ENCODE measurements at regions not wholly inside any gene's neighbourhood (a gene's known extent, or its start where the extent isn't known, plus 50 kb on each side); places are given as distances from the start of the nearest gene placed in this dataset.
"Not testable (repeated sequence)": the region's sequence is repeated elsewhere in the genome, so short reads cannot be mapped to it uniquely, and the experiment has no call there.

DNA sequence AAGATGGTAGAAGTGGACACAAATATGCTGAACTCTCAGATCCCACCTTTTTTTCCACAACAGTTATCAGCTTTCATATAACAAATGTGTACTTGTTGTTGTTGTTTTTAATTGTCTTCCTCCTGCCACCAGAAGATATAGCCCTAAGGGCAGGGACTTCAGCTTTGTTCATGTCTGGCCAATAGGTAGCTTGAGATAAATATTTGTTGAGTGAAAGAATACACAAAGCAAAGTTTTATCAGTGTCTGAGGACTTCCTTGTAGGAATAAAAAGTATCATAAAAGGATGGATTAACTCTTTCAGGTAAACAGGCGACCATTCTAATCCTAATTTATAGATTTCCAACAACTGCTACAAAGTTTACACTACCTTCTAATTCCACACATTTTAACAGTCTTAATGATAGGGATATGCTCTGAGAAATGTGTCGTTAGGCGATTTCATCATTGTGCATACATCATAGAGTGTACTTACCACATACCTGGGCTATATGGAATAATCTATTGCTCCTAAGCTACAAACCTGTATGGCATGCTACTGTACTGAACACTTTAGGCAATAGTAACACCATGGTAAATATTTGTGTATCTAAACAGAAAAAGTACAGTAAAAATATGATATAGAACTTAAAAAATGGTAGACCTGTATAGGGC, 186.1 kb downstream of the ATOH1 start:
- Histone ChIP-seq H3K4me3 (ENCODE audit: low read depth, low read length) (no peak overlapping the region), H3K36me3 (no peaks in the 10 kb centered on the region), H3K9me3 (ENCODE audit: severe bottlenecking) (no peaks in the 10 kb centered on the region), H3K27me3 (ENCODE audit: insufficient read depth, low read depth, severe bottlenecking) (no peaks in the 10 kb centered on the region), H3K27ac (no peak overlapping the region)
- DNase-seq, result no peak
- TF ChIP-seq, protein P1, sequence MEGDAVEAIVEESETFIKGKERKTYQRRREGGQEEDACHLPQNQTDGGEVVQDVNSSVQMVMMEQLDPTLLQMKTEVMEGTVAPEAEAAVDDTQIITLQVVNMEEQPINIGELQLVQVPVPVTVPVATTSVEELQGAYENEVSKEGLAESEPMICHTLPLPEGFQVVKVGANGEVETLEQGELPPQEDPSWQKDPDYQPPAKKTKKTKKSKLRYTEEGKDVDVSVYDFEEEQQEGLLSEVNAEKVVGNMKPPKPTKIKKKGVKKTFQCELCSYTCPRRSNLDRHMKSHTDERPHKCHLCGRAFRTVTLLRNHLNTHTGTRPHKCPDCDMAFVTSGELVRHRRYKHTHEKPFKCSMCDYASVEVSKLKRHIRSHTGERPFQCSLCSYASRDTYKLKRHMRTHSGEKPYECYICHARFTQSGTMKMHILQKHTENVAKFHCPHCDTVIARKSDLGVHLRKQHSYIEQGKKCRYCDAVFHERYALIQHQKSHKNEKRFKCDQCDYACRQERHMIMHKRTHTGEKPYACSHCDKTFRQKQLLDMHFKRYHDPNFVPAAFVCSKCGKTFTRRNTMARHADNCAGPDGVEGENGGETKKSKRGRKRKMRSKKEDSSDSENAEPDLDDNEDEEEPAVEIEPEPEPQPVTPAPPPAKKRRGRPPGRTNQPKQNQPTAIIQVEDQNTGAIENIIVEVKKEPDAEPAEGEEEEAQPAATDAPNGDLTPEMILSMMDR (IDR thresholded peaks at IDR 0.05; ENCODE audit: low read depth, low read length), result no peak

DNA sequence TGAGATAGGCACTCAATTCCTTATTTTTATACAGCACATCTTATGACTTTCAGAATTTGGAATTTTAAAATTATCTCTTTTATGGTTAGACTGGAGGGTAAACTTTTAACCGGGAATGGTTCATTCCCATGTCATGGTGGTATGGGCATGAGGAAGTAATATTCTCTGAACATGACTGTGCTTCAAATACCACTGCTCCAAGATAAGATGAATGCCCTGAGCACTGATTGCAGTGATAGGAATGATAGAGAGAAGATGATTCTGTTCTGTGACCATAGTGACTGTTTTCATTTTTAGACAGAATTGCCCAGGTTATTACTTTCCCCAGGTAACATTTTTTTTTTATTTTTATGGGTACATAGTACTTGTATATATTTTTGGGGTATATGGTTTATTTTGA, 187.4 kb downstream of the ATOH1 start:
- no peak overlapping the region for H3K27ac ChIP-seq
- DNase-seq, result no peak
- H3K9me3 ChIP-seq (ENCODE audit: severe bottlenecking), result no peaks in the 10 kb centered on the region
- no peaks in the 10 kb centered on the region for H3K36me3 ChIP-seq
- H3K4me3 ChIP-seq (ENCODE audit: low read depth, low read length), result no peak overlapping the region
- TF ChIP-seq, protein P1 (IDR thresholded peaks at IDR 0.05; ENCODE audit: low read depth, low read length), result no peak
- no peaks in the 10 kb centered on the region for H3K27me3 ChIP-seq (ENCODE audit: insufficient read depth, low read depth, severe bottlenecking)

DNA sequence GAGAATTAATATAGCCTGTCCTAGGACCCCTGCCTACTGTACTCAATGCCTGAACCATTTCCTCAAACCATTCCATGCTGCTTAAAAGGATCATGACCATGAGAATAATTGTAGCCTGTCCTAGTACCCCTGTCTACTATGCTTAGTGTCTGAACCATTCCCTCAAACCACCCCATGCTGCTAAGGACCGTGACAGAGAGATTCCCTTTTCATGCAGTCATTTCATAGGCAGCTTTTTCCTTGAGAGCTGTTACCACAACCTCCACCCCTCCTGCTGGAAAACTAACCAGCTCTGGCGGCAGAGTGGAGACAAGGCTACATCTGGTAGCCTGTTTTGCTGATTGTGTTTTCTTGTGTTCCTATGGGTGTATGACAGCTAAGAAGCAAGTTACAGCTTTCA, 174.9 kb upstream of the SMARCAD1 start:
- Histone ChIP-seq H3K27ac (no peak overlapping the region), H3K4me3 (ENCODE audit: low read depth, low read length) (no peak overlapping the region), H3K9me3 (ENCODE audit: severe bottlenecking) (no peaks in the 10 kb centered on the region), H3K27me3 (ENCODE audit: insufficient read depth, low read depth, severe bottlenecking) (no peaks in the 10 kb centered on the region), H3K36me3 (no peaks in the 10 kb centered on the region)
- TF ChIP-seq, protein P1 (IDR thresholded peaks at IDR 0.05; ENCODE audit: low read depth, low read length), result no peak
- no peak for DNase-seq

DNA sequence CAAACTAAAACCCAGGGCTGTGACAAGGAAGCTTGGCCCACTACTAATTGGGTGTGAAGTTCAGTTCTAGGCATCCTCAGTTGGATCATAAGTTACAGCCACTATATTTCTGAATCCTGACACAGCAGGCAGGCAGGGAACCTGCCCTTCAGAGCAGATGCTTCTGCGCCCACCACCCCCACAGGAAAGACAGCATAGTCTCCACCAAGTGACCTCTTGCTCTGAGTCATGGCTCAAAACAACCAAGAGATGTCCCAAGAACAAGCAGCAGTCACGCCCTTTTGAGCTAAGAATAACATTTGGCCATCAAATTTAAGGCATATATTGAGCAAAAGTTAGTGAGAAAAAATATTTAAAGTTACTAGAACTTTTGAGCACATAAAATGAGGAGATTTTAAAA, 170.7 kb upstream of the SMARCAD1 start:
- TF ChIP-seq, protein P1 (IDR thresholded peaks at IDR 0.05; ENCODE audit: low read depth, low read length), result no peak
- no peak for DNase-seq
- H3K27me3 ChIP-seq (ENCODE audit: insufficient read depth, low read depth, severe bottlenecking), result no peaks in the 10 kb centered on the region
- H3K4me3 ChIP-seq (ENCODE audit: low read depth, low read length), result no peak overlapping the region
- no peak overlapping the region for H3K27ac ChIP-seq
- no peaks in the 10 kb centered on the region for H3K36me3 ChIP-seq
- no peaks in the 10 kb centered on the region for H3K9me3 ChIP-seq (ENCODE audit: severe bottlenecking)

DNA sequence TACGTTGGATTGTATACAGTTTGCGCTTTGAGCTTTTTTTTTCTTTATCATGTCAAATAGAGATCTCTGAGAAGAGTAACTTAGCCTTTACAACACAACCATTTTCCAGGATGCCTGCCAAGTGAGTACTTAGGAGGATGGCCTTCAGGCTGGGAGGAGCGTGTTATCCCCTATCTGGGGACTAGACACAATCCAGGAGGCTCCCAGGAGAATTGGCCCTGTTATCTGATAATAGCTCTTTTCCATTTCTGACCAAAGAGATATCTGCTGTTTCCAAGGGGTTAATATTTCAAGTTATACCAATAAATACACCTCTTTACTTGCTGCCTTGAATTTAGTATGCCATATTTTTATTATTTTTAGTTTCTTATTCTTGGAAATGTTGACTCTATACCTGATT, 169.5 kb upstream of the SMARCAD1 start:
- TF ChIP-seq, protein P1 (IDR thresholded peaks at IDR 0.05; ENCODE audit: low read depth, low read length), result no peak
- Histone ChIP-seq H3K9me3 (ENCODE audit: severe bottlenecking) (no peaks in the 10 kb centered on the region), H3K4me3 (ENCODE audit: low read depth, low read length) (no peak overlapping the region), H3K27me3 (ENCODE audit: insufficient read depth, low read depth, severe bottlenecking) (no peaks in the 10 kb centered on the region), H3K27ac (no peak overlapping the region), H3K36me3 (no peaks in the 10 kb centered on the region)
- DNase-seq, result no peak

DNA sequence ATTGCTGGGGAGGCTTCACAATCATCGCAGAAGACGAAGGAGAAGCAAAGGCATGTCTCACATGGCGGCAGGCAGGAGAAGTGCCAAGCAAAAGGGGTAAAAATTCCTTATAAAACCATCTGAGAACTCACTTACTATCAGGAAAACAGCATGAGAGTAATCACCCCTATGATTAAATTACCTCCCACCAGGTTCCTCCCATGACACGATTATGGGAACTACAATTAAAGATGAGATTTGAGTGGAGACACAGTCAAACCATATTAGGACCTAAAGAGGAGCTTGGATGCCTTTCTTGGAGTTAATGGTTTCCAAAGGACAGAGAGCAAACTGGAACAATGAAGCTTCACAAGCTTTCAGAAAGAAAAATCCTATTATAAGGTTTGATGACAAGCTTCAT, 168.4 kb upstream of the SMARCAD1 start:
- Histone ChIP-seq H3K9me3 (ENCODE audit: severe bottlenecking) (no peaks in the 10 kb centered on the region), H3K27me3 (ENCODE audit: insufficient read depth, low read depth, severe bottlenecking) (no peaks in the 10 kb centered on the region), H3K36me3 (no peaks in the 10 kb centered on the region), H3K4me3 (ENCODE audit: low read depth, low read length) (no peak overlapping the region), H3K27ac (no peak overlapping the region)
- DNase-seq, result no peak
- TF ChIP-seq, protein P1 (IDR thresholded peaks at IDR 0.05; ENCODE audit: low read depth, low read length), result no peak

DNA sequence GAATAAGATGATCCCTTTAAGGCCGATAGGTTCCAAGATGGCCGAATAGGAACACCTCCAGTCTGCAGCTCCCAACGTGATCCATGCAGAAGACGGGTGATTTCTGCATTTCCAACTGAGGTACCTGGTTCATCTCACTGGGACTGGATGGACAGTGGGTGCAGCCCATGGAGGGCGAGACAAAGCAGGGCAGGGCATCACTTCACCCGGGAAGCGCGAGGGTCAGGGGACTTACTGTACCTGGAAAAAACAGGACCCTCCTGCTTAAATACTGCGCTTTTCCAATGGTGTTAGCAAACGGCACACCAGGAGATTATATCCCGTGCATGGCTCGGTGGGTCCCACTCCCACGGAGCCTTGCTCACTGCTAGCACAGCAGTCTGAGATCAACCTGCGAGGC, 163.2 kb upstream of the SMARCAD1 start:
- not testable (repeated sequence) for H3K36me3 ChIP-seq; H3K9me3 ChIP-seq (ENCODE audit: severe bottlenecking); H3K4me3 ChIP-seq (ENCODE audit: low read depth, low read length); DNase-seq; H3K27me3 ChIP-seq (ENCODE audit: insufficient read depth, low read depth, severe bottlenecking); H3K27ac ChIP-seq
